ENCODE measurements at regions not wholly inside any gene's neighbourhood (a gene's known extent, or its start where the extent isn't known, plus 50 kb on each side); places are given as distances from the start of the nearest gene placed in this dataset.
"Not testable (repeated sequence)": the region's sequence is repeated elsewhere in the genome, so short reads cannot be mapped to it uniquely, and the experiment has no call there.

- H3K9ac ChIP-seq (ENCODE audit: low read length); H3K36me3 ChIP-seq (ENCODE audit: control insufficient read depth in 1 of 2, insufficient read depth in 2 of 2, low read length in 2 of 2); DNase-seq (ENCODE audit: low read depth, low spot score); ATAC-seq; POLR2A ChIA-PET; H3K27me3 ChIP-seq (ENCODE audit: insufficient read depth, low read length); H3K27ac ChIP-seq (ENCODE audit: low read depth, low read length); H3K79me2 ChIP-seq (ENCODE audit: insufficient read depth, low read length); H3K4me2 ChIP-seq (ENCODE audit: low read length); H3K9me2 ChIP-seq (ENCODE audit: insufficient read depth); intact Hi-C loops (cut with micrococcal nuclease); CTCF ChIA-PET; H4K20me1 ChIP-seq (ENCODE audit: insufficient read depth); H3K4me3 ChIP-seq (replicated peaks in 1 of 2; ENCODE audit: low read depth in 1 of 2, low read length in 2 of 2); H2AFZ ChIP-seq (ENCODE audit: low read depth, low read length, poor library complexity, severe bottlenecking); BruUV-seq (replicated peaks); H3K9me3 ChIP-seq (ENCODE audit: control insufficient read depth in 1 of 2, insufficient read depth in 1 of 2, low read depth in 1 of 2, low read length in 2 of 2); RAD21 ChIA-PET (ENCODE audit: low non-redundant PET in 1 of 2, low total read pairs in 2 of 2, uncharacterized antibody in 2 of 2, unreplicated experiment in 2 of 2); H3K4me1 ChIP-seq (ENCODE audit: control insufficient read depth in 1 of 2, insufficient read depth in 2 of 2, low read length in 2 of 2): not testable (repeated sequence)
These were observed 246.7 kb upstream of the TP53TG3C start for GRCh38 chr16:32947336-32947735.

DNA sequence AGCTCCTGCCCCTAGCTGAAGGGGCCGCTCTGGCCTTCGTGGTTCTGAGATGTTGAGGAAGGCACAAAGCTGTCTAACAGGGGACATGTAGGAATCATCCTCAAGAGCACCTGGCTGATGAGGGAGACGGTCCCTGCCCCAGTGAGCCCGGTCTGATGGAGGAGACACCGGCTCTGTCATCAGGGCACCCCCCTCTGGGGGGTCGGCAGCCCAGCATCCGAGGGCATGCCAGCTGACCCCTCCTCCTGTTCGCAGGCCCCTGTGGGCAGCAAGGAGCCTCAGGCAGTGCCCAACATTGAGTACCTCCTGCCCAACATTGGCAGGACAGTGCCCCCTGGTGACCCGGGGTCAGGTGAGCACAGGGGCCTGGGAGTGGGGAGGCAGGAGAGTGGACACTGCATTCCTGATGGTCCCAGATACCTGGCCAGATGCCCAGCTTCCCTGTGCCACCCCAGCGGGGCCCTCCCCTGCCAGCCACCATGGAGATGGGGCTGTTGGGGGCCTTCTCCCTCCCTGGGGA is 247.9 kb upstream of the TP53TG3C start:
- H3K9ac ChIP-seq (ENCODE audit: low read length); H3K9me3 ChIP-seq (ENCODE audit: control insufficient read depth in 1 of 2, insufficient read depth in 1 of 2, low read depth in 1 of 2, low read length in 2 of 2); H2AFZ ChIP-seq (ENCODE audit: low read depth, low read length, poor library complexity, severe bottlenecking); H3K4me1 ChIP-seq (ENCODE audit: control insufficient read depth in 1 of 2, insufficient read depth in 2 of 2, low read length in 2 of 2); H3K79me2 ChIP-seq (ENCODE audit: insufficient read depth, low read length); H3K36me3 ChIP-seq (ENCODE audit: control insufficient read depth in 1 of 2, insufficient read depth in 2 of 2, low read length in 2 of 2); RAD21 ChIA-PET (ENCODE audit: low non-redundant PET in 1 of 2, low total read pairs in 2 of 2, uncharacterized antibody in 2 of 2, unreplicated experiment in 2 of 2); ATAC-seq; BruUV-seq (replicated peaks); H3K27me3 ChIP-seq (ENCODE audit: insufficient read depth, low read length); H4K20me1 ChIP-seq (ENCODE audit: insufficient read depth); DNase-seq (ENCODE audit: low read depth, low spot score); H3K27ac ChIP-seq (ENCODE audit: low read depth, low read length); CTCF ChIA-PET; intact Hi-C loops (cut with micrococcal nuclease); H3K4me2 ChIP-seq (ENCODE audit: low read length); H3K4me3 ChIP-seq (replicated peaks in 1 of 2; ENCODE audit: low read depth in 1 of 2, low read length in 2 of 2); H3K9me2 ChIP-seq (ENCODE audit: insufficient read depth); POLR2A ChIA-PET: not testable (repeated sequence)

GRCh38 chr16:32945311-32945710 is 248.7 kb upstream of the TP53TG3C start:
- CTCF ChIA-PET; H3K27ac ChIP-seq (ENCODE audit: low read depth, low read length); intact Hi-C loops (cut with micrococcal nuclease); H3K36me3 ChIP-seq (ENCODE audit: control insufficient read depth in 1 of 2, insufficient read depth in 2 of 2, low read length in 2 of 2); H3K9me2 ChIP-seq (ENCODE audit: insufficient read depth); H3K4me1 ChIP-seq (ENCODE audit: control insufficient read depth in 1 of 2, insufficient read depth in 2 of 2, low read length in 2 of 2); ATAC-seq; H3K79me2 ChIP-seq (ENCODE audit: insufficient read depth, low read length); H3K9ac ChIP-seq (ENCODE audit: low read length); H3K4me2 ChIP-seq (ENCODE audit: low read length); H2AFZ ChIP-seq (ENCODE audit: low read depth, low read length, poor library complexity, severe bottlenecking); H3K4me3 ChIP-seq (replicated peaks in 1 of 2; ENCODE audit: low read depth in 1 of 2, low read length in 2 of 2); H3K9me3 ChIP-seq (ENCODE audit: control insufficient read depth in 1 of 2, insufficient read depth in 1 of 2, low read depth in 1 of 2, low read length in 2 of 2); BruUV-seq (replicated peaks); H3K27me3 ChIP-seq (ENCODE audit: insufficient read depth, low read length); RAD21 ChIA-PET (ENCODE audit: low non-redundant PET in 1 of 2, low total read pairs in 2 of 2, uncharacterized antibody in 2 of 2, unreplicated experiment in 2 of 2); H4K20me1 ChIP-seq (ENCODE audit: insufficient read depth); DNase-seq (ENCODE audit: low read depth, low spot score); POLR2A ChIA-PET: not testable (repeated sequence)

- H3K9me2 ChIP-seq (ENCODE audit: insufficient read depth); H3K79me2 ChIP-seq (ENCODE audit: insufficient read depth, low read length); H3K36me3 ChIP-seq (ENCODE audit: control insufficient read depth in 1 of 2, insufficient read depth in 2 of 2, low read length in 2 of 2); H3K9ac ChIP-seq (ENCODE audit: low read length); ATAC-seq; H3K4me3 ChIP-seq (replicated peaks in 1 of 2; ENCODE audit: low read depth in 1 of 2, low read length in 2 of 2); POLR2A ChIA-PET; H3K4me2 ChIP-seq (ENCODE audit: low read length); H3K27me3 ChIP-seq (ENCODE audit: insufficient read depth, low read length); DNase-seq (ENCODE audit: low read depth, low spot score); H3K9me3 ChIP-seq (ENCODE audit: control insufficient read depth in 1 of 2, insufficient read depth in 1 of 2, low read depth in 1 of 2, low read length in 2 of 2); H4K20me1 ChIP-seq (ENCODE audit: insufficient read depth); intact Hi-C loops (cut with micrococcal nuclease); H3K4me1 ChIP-seq (ENCODE audit: control insufficient read depth in 1 of 2, insufficient read depth in 2 of 2, low read length in 2 of 2); H3K27ac ChIP-seq (ENCODE audit: low read depth, low read length); H2AFZ ChIP-seq (ENCODE audit: low read depth, low read length, poor library complexity, severe bottlenecking); RAD21 ChIA-PET (ENCODE audit: low non-redundant PET in 1 of 2, low total read pairs in 2 of 2, uncharacterized antibody in 2 of 2, unreplicated experiment in 2 of 2); BruUV-seq (replicated peaks); CTCF ChIA-PET: not testable (repeated sequence)
These were observed 254.2 kb upstream of the TP53TG3C start for GRCh38 chr16:32939845-32940244.

- H2AFZ ChIP-seq (ENCODE audit: low read depth, low read length, poor library complexity, severe bottlenecking); BruUV-seq (replicated peaks); CTCF ChIA-PET: not testable (repeated sequence)
These were observed 256.1 kb upstream of the TP53TG3C start for GRCh38 chr16:32937929-32938328.

More at GRCh38 chr16:32937929-32938328, 256.1 kb upstream of the TP53TG3C start:
- DNase-seq (ENCODE audit: low read depth, low spot score); ATAC-seq; H3K36me3 ChIP-seq (ENCODE audit: control insufficient read depth in 1 of 2, insufficient read depth in 2 of 2, low read length in 2 of 2); POLR2A ChIA-PET; H3K9me2 ChIP-seq (ENCODE audit: insufficient read depth); intact Hi-C loops (cut with micrococcal nuclease); H3K27me3 ChIP-seq (ENCODE audit: insufficient read depth, low read length); H3K4me2 ChIP-seq (ENCODE audit: low read length); H3K9me3 ChIP-seq (ENCODE audit: control insufficient read depth in 1 of 2, insufficient read depth in 1 of 2, low read depth in 1 of 2, low read length in 2 of 2); H3K4me1 ChIP-seq (ENCODE audit: control insufficient read depth in 1 of 2, insufficient read depth in 2 of 2, low read length in 2 of 2); H3K27ac ChIP-seq (ENCODE audit: low read depth, low read length); H4K20me1 ChIP-seq (ENCODE audit: insufficient read depth); RAD21 ChIA-PET (ENCODE audit: low non-redundant PET in 1 of 2, low total read pairs in 2 of 2, uncharacterized antibody in 2 of 2, unreplicated experiment in 2 of 2); H3K79me2 ChIP-seq (ENCODE audit: insufficient read depth, low read length); H3K9ac ChIP-seq (ENCODE audit: low read length); H3K4me3 ChIP-seq (replicated peaks in 1 of 2; ENCODE audit: low read depth in 1 of 2, low read length in 2 of 2): not testable (repeated sequence)

All from HCT116 (cell line).